ENCODE measurements at regions not wholly inside any gene's neighbourhood (a gene's known extent, or its start where the extent isn't known, plus 50 kb on each side); places are given as distances from the start of the nearest gene placed in this dataset.

GRCh38 chr7:21076574-21076973 is 289.9 kb upstream of the SP8 start:
- DNase-seq (ENCODE audit: low spot score) (no peak), ATAC-seq (ENCODE audit: low FRiP score) (no peak)
- no peak for TF ChIP-seq CTCF (IDR thresholded peaks at IDR 0.05)

GRCh38 chr7:21077602-21078001 is 290.9 kb upstream of the SP8 start:
- ATAC-seq (ENCODE audit: low FRiP score) (no peak), DNase-seq (ENCODE audit: low spot score) (no peak)
- no peak for TF ChIP-seq CTCF (IDR thresholded peaks at IDR 0.05)

GRCh38 chr7:21084286-21084685 is 297.6 kb upstream of the SP8 start:
- ATAC-seq (ENCODE audit: low FRiP score) (no peak), DNase-seq (ENCODE audit: low spot score) (no peak)
- TF ChIP-seq CTCF (IDR thresholded peaks at IDR 0.05), result no peak

- ATAC-seq (ENCODE audit: low FRiP score), result no peak
- no peak for TF ChIP-seq CTCF (IDR thresholded peaks at IDR 0.05)
- DNase-seq (ENCODE audit: low spot score), result no peak
Observed at GRCh38 chr7:21086688-21087087, 300.0 kb upstream of the SP8 start.

- no peak for TF ChIP-seq CTCF (IDR thresholded peaks at IDR 0.05)
- DNase-seq (ENCODE audit: low spot score) (no peak), ATAC-seq (ENCODE audit: low FRiP score) (no peak)
Observed at GRCh38 chr7:21089653-21090052, 303.0 kb upstream of the SP8 start.

- no peak for TF ChIP-seq CTCF (IDR thresholded peaks at IDR 0.05)
- no peak for DNase-seq (ENCODE audit: low spot score)
- ATAC-seq (ENCODE audit: low FRiP score), result no peak
Observed at GRCh38 chr7:21092766-21093702, 306.3 kb upstream of the SP8 start.

- TF ChIP-seq CTCF (IDR thresholded peaks at IDR 0.05), result no peak
- no peak for DNase-seq (ENCODE audit: low spot score)
- ATAC-seq (ENCODE audit: low FRiP score), result no peak
Observed at GRCh38 chr7:21094589-21094988, 307.9 kb upstream of the SP8 start.
